ENCODE measurements at regions not wholly inside any gene's neighbourhood (a gene's known extent, or its start where the extent isn't known, plus 50 kb on each side); places are given as distances from the start of the nearest gene placed in this dataset.

DNA sequence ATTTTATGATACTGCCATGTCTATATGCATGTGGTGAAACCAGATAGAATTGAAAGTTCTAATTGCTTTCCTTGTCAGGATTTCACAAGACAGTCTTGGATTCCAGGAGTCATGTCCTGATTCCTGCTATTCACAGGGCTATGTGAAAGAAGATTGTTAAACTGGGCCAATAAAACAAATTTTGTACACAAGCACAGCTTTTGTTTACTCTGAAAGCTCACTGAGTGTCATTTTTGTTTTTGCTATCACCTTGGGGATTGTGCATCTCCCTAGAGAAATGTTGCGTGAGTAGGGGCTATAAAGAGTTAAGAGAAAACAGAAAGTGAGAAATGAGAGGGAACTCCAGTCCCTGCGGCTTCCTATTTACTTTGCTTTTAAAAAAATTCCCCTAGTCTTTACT lies 627.5 kb downstream of the PKHD1 start:
- Mint-ChIP-seq H3K27me3 (ENCODE audit: insufficient read depth, low read depth, poor library complexity) (peaks cover 2% of the 10 kb centered on the region), H3K4me3 (no peak overlapping the region), H3K9me3 (no peaks in the 10 kb centered on the region), H3K27ac (no peak overlapping the region), H3K4me1 (peaks cover 26% of the 10 kb centered on the region), H3K36me3 (ENCODE audit: low read depth) (no peaks in the 10 kb centered on the region)
- Histone ChIP-seq H2AFZ (no peak overlapping the region), H3K27ac (ENCODE audit: low read depth) (no peak overlapping the region), H4K20me1 (replicated peaks; ENCODE audit: insufficient read depth) (no peaks in the 10 kb centered on the region), H3K4me1 (ENCODE audit: insufficient read depth) (peaks cover 8% of the 10 kb centered on the region), H3K4me3 (no peak overlapping the region), H3K27me3 (ENCODE audit: insufficient read depth) (no peaks in the 10 kb centered on the region), H3K36me3 (ENCODE audit: insufficient read depth) (no peaks in the 10 kb centered on the region), H3K4me2 (no peak overlapping the region), H3F3A (replicated peaks; ENCODE audit: low read depth) (no peaks in the 10 kb centered on the region), H3K9me2 (ENCODE audit: insufficient read depth) (no peaks in the 10 kb centered on the region), H3K79me2 (replicated peaks; ENCODE audit: insufficient read depth) (no peaks in the 10 kb centered on the region)
- ATAC-seq, result no peak
- TF ChIP-seq, protein P1, sequence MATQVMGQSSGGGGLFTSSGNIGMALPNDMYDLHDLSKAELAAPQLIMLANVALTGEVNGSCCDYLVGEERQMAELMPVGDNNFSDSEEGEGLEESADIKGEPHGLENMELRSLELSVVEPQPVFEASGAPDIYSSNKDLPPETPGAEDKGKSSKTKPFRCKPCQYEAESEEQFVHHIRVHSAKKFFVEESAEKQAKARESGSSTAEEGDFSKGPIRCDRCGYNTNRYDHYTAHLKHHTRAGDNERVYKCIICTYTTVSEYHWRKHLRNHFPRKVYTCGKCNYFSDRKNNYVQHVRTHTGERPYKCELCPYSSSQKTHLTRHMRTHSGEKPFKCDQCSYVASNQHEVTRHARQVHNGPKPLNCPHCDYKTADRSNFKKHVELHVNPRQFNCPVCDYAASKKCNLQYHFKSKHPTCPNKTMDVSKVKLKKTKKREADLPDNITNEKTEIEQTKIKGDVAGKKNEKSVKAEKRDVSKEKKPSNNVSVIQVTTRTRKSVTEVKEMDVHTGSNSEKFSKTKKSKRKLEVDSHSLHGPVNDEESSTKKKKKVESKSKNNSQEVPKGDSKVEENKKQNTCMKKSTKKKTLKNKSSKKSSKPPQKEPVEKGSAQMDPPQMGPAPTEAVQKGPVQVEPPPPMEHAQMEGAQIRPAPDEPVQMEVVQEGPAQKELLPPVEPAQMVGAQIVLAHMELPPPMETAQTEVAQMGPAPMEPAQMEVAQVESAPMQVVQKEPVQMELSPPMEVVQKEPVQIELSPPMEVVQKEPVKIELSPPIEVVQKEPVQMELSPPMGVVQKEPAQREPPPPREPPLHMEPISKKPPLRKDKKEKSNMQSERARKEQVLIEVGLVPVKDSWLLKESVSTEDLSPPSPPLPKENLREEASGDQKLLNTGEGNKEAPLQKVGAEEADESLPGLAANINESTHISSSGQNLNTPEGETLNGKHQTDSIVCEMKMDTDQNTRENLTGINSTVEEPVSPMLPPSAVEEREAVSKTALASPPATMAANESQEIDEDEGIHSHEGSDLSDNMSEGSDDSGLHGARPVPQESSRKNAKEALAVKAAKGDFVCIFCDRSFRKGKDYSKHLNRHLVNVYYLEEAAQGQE (IDR thresholded peaks at IDR 0.05; ENCODE audit: unreplicated experiment), result no peak
- TF ChIP-seq ZNF331 (CRISPR knock-in tag; IDR thresholded peaks at IDR 0.05; ENCODE audit: low read depth), result no peak
- no peak for TF ChIP-seq CREB1 (CRISPR knock-in tag; IDR thresholded peaks at IDR 0.05; ENCODE audit: low read depth)
- TF ChIP-seq, protein P2, sequence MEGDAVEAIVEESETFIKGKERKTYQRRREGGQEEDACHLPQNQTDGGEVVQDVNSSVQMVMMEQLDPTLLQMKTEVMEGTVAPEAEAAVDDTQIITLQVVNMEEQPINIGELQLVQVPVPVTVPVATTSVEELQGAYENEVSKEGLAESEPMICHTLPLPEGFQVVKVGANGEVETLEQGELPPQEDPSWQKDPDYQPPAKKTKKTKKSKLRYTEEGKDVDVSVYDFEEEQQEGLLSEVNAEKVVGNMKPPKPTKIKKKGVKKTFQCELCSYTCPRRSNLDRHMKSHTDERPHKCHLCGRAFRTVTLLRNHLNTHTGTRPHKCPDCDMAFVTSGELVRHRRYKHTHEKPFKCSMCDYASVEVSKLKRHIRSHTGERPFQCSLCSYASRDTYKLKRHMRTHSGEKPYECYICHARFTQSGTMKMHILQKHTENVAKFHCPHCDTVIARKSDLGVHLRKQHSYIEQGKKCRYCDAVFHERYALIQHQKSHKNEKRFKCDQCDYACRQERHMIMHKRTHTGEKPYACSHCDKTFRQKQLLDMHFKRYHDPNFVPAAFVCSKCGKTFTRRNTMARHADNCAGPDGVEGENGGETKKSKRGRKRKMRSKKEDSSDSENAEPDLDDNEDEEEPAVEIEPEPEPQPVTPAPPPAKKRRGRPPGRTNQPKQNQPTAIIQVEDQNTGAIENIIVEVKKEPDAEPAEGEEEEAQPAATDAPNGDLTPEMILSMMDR (conservative IDR thresholded peaks at IDR 0.05; ENCODE audit: low read depth in 2 of 2), result no peak
- TF ChIP-seq ZNF114 (CRISPR knock-in tag; IDR thresholded peaks at IDR 0.05), result no peak
- no peak for TF ChIP-seq EZH2 (IDR thresholded peaks at IDR 0.05; ENCODE audit: low read depth, unreplicated experiment)
- DNase-seq (ENCODE audit: low spot score), result no peak

DNA sequence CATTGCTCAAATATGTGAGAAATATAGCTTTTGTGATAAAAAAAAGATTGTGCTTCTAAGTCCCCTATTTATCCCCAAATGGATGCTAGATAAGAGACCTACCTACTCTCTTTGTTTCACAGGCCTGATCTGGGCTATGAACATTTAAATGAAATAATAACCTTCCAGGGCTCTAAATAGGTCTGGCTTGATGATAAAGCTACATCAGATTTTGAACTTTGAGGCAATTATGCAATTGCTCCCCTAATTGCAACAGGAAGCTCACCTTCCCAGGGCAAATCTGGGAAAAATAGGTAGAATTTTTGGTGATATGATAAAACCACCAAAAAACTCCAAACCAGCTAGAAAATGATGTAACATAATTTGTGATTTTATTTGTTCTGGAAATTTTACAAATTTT lies 624.5 kb downstream of the PKHD1 start:
- no peaks in the 10 kb centered on the region for H3K9me2 ChIP-seq (ENCODE audit: insufficient read depth)
- H3K36me3 ChIP-seq (ENCODE audit: insufficient read depth), result no peaks in the 10 kb centered on the region
- Mint-ChIP-seq H3K36me3 (ENCODE audit: low read depth) (no peaks in the 10 kb centered on the region), H3K4me3 (no peak overlapping the region), H3K9me3 (no peaks in the 10 kb centered on the region), H3K27me3 (ENCODE audit: insufficient read depth, low read depth, poor library complexity) (peaks cover 2% of the 10 kb centered on the region), H3K27ac (no peak overlapping the region), H3K4me1 (peaks cover 11% of the 10 kb centered on the region)
- no peaks in the 10 kb centered on the region for H3K79me2 ChIP-seq (replicated peaks; ENCODE audit: insufficient read depth)
- H3F3A ChIP-seq (replicated peaks; ENCODE audit: low read depth), result no peaks in the 10 kb centered on the region
- H3K4me2 ChIP-seq, result no peak overlapping the region
- H3K27ac ChIP-seq (ENCODE audit: low read depth), result no peak overlapping the region
- no peaks in the 10 kb centered on the region for H3K27me3 ChIP-seq (ENCODE audit: insufficient read depth)
- no peak for TF ChIP-seq CREB1 (CRISPR knock-in tag; IDR thresholded peaks at IDR 0.05; ENCODE audit: low read depth)
- no peak for TF ChIP-seq ZNF331 (CRISPR knock-in tag; IDR thresholded peaks at IDR 0.05; ENCODE audit: low read depth)
- TF ChIP-seq ZNF114 (CRISPR knock-in tag; IDR thresholded peaks at IDR 0.05), result no peak
- TF ChIP-seq, protein P3, sequence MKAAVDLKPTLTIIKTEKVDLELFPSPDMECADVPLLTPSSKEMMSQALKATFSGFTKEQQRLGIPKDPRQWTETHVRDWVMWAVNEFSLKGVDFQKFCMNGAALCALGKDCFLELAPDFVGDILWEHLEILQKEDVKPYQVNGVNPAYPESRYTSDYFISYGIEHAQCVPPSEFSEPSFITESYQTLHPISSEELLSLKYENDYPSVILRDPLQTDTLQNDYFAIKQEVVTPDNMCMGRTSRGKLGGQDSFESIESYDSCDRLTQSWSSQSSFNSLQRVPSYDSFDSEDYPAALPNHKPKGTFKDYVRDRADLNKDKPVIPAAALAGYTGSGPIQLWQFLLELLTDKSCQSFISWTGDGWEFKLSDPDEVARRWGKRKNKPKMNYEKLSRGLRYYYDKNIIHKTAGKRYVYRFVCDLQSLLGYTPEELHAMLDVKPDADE (IDR thresholded peaks at IDR 0.05), result no peak
- H4K20me1 ChIP-seq (replicated peaks; ENCODE audit: insufficient read depth), result no peaks in the 10 kb centered on the region
- H2AFZ ChIP-seq, result no peak overlapping the region
- no peak overlapping the region for H3K4me3 ChIP-seq
- DNase-seq (ENCODE audit: low spot score) (no peak), ATAC-seq (no peak)
- no peaks in the 10 kb centered on the region for H3K4me1 ChIP-seq (ENCODE audit: insufficient read depth)
